ENCODE measurements at regions not wholly inside any gene's neighbourhood (a gene's known extent, or its start where the extent isn't known, plus 50 kb on each side); places are given as distances from the start of the nearest gene placed in this dataset.

GRCh38 chr10:129157185-129157584, 309.9 kb upstream of the MGMT start:
- TF ChIP-seq CTCF (IDR thresholded peaks at IDR 0.05; ENCODE audit: borderline replicate concordance, extremely low read depth, low read length, poor library complexity, severe bottlenecking) (no peak), EZH2 (IDR thresholded peaks at IDR 0.05; ENCODE audit: borderline replicate concordance, low read depth, low read length, severe bottlenecking) (no peak)
